Vagina (tissue), 2 donors: ENCODE measurements at regions not wholly inside any gene's neighbourhood (a gene's known extent, or its start where the extent isn't known, plus 50 kb on each side); places are given as distances from the start of the nearest gene placed in this dataset.

ENCODE experiments used
- POLR2A ChIP-seq, 2 donors: fragments of 450-650 bp; IDR thresholded peaks; one replicate each; pipeline ENCODE4 v1.6.1; 2017; ENCODE audit warnings: antibody characterized with exemption in 2 of 2, mild to moderate bottlenecking in 2 of 2, moderate library complexity in 2 of 2
- POLR2AphosphoS5 ChIP-seq, 2 donors: sonication (generic); formaldehyde crosslinking; IDR thresholded peaks; one replicate each; pipeline ENCODE4 v1.9.0; 2017; ENCODE audit warnings: antibody characterized with exemption in 2 of 2, mild to moderate bottlenecking in 2 of 2, low read depth in 1 of 2; ENCODE audit not compliant: insufficient read depth in 1 of 2
- TF ChIP-seq, protein P1 (sequence below), 3 experiments: fragments of 450-650 bp in 2 of 3; fragments of 200-600 bp in 1 of 3; sonication (generic) in 1 of 3; IDR thresholded peaks; one replicate each; pipeline ENCODE4 v1.5.1; 2017 to 2019; ENCODE audit warnings: antibody characterized with exemption in 3 of 3, mild to moderate bottlenecking in 2 of 3, moderate library complexity in 2 of 3

DNA sequence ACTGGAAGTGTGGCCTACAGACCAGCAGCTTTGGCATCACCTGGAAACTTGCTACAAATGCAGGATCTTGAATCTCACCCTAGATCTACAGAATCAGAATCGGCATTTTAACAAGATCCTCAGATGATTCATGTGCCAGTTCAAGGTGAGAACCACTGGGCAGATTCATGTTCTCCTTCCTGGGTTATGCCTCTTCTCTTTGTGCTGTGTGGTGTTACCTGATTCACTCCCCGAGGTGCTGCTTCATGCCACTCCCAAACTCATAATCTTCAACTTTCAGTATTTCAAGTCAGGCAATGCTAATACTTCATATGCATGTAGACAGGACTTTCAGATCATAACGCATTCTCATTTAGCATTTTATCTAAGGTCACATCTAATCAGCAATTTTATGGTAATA is 427.7 kb downstream of the FOXO1 start:
- TF ChIP-seq, protein P1, sequence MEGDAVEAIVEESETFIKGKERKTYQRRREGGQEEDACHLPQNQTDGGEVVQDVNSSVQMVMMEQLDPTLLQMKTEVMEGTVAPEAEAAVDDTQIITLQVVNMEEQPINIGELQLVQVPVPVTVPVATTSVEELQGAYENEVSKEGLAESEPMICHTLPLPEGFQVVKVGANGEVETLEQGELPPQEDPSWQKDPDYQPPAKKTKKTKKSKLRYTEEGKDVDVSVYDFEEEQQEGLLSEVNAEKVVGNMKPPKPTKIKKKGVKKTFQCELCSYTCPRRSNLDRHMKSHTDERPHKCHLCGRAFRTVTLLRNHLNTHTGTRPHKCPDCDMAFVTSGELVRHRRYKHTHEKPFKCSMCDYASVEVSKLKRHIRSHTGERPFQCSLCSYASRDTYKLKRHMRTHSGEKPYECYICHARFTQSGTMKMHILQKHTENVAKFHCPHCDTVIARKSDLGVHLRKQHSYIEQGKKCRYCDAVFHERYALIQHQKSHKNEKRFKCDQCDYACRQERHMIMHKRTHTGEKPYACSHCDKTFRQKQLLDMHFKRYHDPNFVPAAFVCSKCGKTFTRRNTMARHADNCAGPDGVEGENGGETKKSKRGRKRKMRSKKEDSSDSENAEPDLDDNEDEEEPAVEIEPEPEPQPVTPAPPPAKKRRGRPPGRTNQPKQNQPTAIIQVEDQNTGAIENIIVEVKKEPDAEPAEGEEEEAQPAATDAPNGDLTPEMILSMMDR (IDR thresholded peaks at IDR 0.05), result no peak
- TF ChIP-seq POLR2A (IDR thresholded peaks at IDR 0.05) (no peak), POLR2AphosphoS5 (IDR thresholded peaks at IDR 0.05; ENCODE audit: insufficient read depth in 1 of 2, low read depth in 1 of 2) (peak in 1 of 2 donors; percentile 14)
